NAMALWA (cell line): ENCODE measurements at regions not wholly inside any gene's neighbourhood (a gene's known extent, or its start where the extent isn't known, plus 50 kb on each side); places are given as distances from the start of the nearest gene placed in this dataset.

Source experiments
- DNase-seq: peaks from one replicate; pipeline ENCODE4 v3.0.0-alpha.2; 2015; ENCODE audit warnings: low spot score

GRCh38 chr3:30263925-30264313 lies 342.5 kb upstream of the TGFBR2 start:
- DNase-seq = peak; percentile 20

GRCh38 chr3:30266524-30266923 lies 339.9 kb upstream of the TGFBR2 start:
- DNase-seq = no peak

- DNase-seq = no peak
Observed at GRCh38 chr3:30268288-30268687, 338.1 kb upstream of the TGFBR2 start.

GRCh38 chr3:30269751-30270445 lies 336.5 kb upstream of the TGFBR2 start:
- DNase-seq = peak; percentile 66

GRCh38 chr3:30271781-30272180 lies 334.6 kb upstream of the TGFBR2 start:
- no peak for DNase-seq

- no peak for DNase-seq
Observed at GRCh38 chr3:30273304-30274072, 332.9 kb upstream of the TGFBR2 start.

GRCh38 chr3:30277494-30277893 lies 328.9 kb upstream of the TGFBR2 start:
- DNase-seq = no peak

GRCh38 chr3:30281526-30281925 lies 324.9 kb upstream of the TGFBR2 start:
- no peak for DNase-seq

- DNase-seq = no peak
Observed at GRCh38 chr3:30282154-30282696, 324.2 kb upstream of the TGFBR2 start.

- no peak for DNase-seq
Observed at GRCh38 chr3:30285188-30286006, 321.0 kb upstream of the TGFBR2 start.

GRCh38 chr3:30286007-30286669 lies 320.3 kb upstream of the TGFBR2 start:
- no peak for DNase-seq

GRCh38 chr3:30286811-30287210 lies 319.6 kb upstream of the TGFBR2 start:
- DNase-seq = no peak

GRCh38 chr3:30288830-30289229 lies 317.6 kb upstream of the TGFBR2 start:
- no peak for DNase-seq

GRCh38 chr3:30289324-30289723 lies 317.1 kb upstream of the TGFBR2 start:
- no peak for DNase-seq

- no peak for DNase-seq
Observed at GRCh38 chr3:30289766-30290165, 316.6 kb upstream of the TGFBR2 start.

GRCh38 chr3:30290479-30290878 lies 315.9 kb upstream of the TGFBR2 start:
- no peak for DNase-seq

GRCh38 chr3:30292192-30292893 lies 314.1 kb upstream of the TGFBR2 start:
- no peak for DNase-seq

- no peak for DNase-seq
Observed at GRCh38 chr3:30293621-30294240, 312.7 kb upstream of the TGFBR2 start.

GRCh38 chr3:30294241-30294667 lies 312.1 kb upstream of the TGFBR2 start:
- DNase-seq = no peak

GRCh38 chr3:30297112-30297511 lies 309.3 kb upstream of the TGFBR2 start:
- DNase-seq = no peak
